Testis (tissue), 2 donors: ENCODE measurements at regions not wholly inside any gene's neighbourhood (a gene's known extent, or its start where the extent isn't known, plus 50 kb on each side); places are given as distances from the start of the nearest gene placed in this dataset.

Source experiments
- DNase-seq: peaks from one replicate; pipeline ENCODE4 v3.0.0-alpha.2; 2019
- H3K27ac ChIP-seq, 2 donors: fragments of 200-600 bp; sonication (generic); one replicate each; pipeline ENCODE4 v1.5.1; 2019
- H3K27me3 ChIP-seq: fragments of 200-600 bp; sonication (generic); one replicate; pipeline ENCODE4 v1.5.1; 2019
- H3K36me3 ChIP-seq: fragments of 200-600 bp; sonication (generic); one replicate; pipeline ENCODE4 v1.5.1; 2017; ENCODE audit warnings: low read depth; ENCODE audit errors: missing control alignments
- H3K4me1 ChIP-seq: fragments of 200-600 bp; sonication (generic); one replicate; pipeline ENCODE4 v1.5.1; 2019
- H3K4me3 ChIP-seq, 2 donors: fragments of 200-600 bp; sonication (generic); one replicate each; pipeline ENCODE4 v1.5.1; 2017 to 2019
- H3K9me3 ChIP-seq: fragments of 200-600 bp; sonication (generic); one replicate; pipeline ENCODE4 v1.5.1; 2017
- POLR2A ChIP-seq: fragments of 450-650 bp; IDR thresholded peaks from one replicate; pipeline ENCODE4 v1.6.1; 2017; ENCODE audit warnings: antibody characterized with exemption, mild to moderate bottlenecking, moderate library complexity
- WGBS, 2 donors: methylation state at CpG; one replicate each; pipeline ENCODE4 v1.1.5; 2018; 5-methylcytosine and 5-hydroxymethylcytosine counted together
- intact Hi-C: fragments of 100-400 bp; cut with DNase I; formaldehyde crosslinking; loops from one replicate; pipeline ENCODE4 v1.15.1; 2023; ENCODE audit warnings: low total_unique reads
- TF ChIP-seq, protein P1 (sequence below), 3 experiments: fragments of 450-650 bp in 2 of 3; fragments of 200-600 bp in 1 of 3; sonication (generic) in 1 of 3; IDR thresholded peaks; one replicate each; pipeline ENCODE4 v1.5.1; 2016 to 2019; ENCODE audit warnings: antibody characterized with exemption in 3 of 3, mild to moderate bottlenecking in 2 of 3, moderate library complexity in 1 of 3

DNA sequence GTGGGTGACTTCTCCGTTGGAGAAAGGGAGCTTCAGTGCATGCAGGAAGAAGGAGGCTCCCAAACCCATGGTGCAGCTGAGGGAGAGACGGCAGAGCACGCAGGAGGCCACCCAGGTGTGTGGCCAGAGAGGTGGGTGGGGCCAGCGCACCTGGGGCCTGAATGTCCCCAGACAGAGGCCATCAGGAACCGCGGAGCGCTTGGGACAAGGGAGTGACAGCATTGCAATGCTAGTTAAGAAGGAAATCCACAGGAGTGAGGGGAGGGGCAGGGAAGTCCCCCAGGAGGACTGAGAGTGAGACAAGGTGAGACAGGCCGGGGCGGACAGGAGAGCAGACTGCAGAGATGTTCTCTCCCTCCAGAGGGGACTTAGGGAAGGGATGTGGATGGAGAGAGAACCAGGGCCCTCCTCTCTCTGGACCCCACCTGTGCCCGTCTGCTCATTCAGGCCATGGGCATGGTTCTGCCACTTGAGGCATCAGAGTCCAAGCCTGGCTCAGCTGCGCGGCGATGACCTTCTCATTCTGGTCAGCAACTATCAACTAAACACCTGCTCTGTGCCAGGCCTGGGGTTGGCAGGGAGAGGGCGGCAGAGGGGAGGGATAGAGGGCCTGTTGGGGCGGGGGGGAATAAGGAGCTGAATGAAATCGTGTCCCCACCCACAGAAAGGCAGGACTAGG lies 69.4 kb upstream of the COL13A1 start:
- H3K9me3 ChIP-seq: no peaks in the 10 kb centered on the region
- TF ChIP-seq, protein P1, sequence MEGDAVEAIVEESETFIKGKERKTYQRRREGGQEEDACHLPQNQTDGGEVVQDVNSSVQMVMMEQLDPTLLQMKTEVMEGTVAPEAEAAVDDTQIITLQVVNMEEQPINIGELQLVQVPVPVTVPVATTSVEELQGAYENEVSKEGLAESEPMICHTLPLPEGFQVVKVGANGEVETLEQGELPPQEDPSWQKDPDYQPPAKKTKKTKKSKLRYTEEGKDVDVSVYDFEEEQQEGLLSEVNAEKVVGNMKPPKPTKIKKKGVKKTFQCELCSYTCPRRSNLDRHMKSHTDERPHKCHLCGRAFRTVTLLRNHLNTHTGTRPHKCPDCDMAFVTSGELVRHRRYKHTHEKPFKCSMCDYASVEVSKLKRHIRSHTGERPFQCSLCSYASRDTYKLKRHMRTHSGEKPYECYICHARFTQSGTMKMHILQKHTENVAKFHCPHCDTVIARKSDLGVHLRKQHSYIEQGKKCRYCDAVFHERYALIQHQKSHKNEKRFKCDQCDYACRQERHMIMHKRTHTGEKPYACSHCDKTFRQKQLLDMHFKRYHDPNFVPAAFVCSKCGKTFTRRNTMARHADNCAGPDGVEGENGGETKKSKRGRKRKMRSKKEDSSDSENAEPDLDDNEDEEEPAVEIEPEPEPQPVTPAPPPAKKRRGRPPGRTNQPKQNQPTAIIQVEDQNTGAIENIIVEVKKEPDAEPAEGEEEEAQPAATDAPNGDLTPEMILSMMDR (IDR thresholded peaks at IDR 0.05): no peak
- no peak for TF ChIP-seq POLR2A
- intact Hi-C loops: no loop called here
- H3K27me3 ChIP-seq: no peaks in the 10 kb centered on the region
- 90 to 91% methylated on average over 13 to 16 of the region's 16 CpGs for WGBS, 2 donors
- DNase-seq: no peak
- H3K27ac ChIP-seq: no peak overlapping the region
- peaks cover 14% of the 10 kb centered on the region for H3K4me1 ChIP-seq
- H3K36me3 ChIP-seq: no peaks in the 10 kb centered on the region
- H3K4me3 ChIP-seq: no peak overlapping the region

DNA sequence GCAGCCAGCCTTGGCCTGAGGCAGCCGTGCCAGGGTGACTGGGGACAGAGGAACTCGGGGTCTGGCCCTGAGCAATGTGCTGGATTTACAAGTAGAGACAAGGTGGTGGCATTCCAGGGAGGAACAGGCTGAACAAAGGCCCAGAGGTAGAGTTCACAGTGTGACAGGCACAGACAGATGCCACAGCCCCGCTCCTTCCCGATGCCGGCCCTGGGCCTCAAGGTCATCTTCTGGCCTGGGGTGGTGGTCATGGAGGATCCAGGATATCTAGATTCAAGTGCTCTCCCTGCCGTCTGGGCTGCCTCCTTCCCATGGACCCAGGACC lies 68.9 kb upstream of the COL13A1 start:
- no peak for TF ChIP-seq POLR2A
- TF ChIP-seq, protein P1 (IDR thresholded peaks at IDR 0.05): no peak
- Histone ChIP-seq H3K4me3 (no peak overlapping the region), H3K4me1 (peaks cover 14% of the 10 kb centered on the region), H3K36me3 (no peaks in the 10 kb centered on the region), H3K9me3 (no peaks in the 10 kb centered on the region), H3K27ac (no peak overlapping the region), H3K27me3 (no peaks in the 10 kb centered on the region)
- no peak for DNase-seq
- WGBS, 2 donors: 64 to 96% methylated on average over 6 of the region's 6 CpGs
- intact Hi-C loops: no loop called here

DNA sequence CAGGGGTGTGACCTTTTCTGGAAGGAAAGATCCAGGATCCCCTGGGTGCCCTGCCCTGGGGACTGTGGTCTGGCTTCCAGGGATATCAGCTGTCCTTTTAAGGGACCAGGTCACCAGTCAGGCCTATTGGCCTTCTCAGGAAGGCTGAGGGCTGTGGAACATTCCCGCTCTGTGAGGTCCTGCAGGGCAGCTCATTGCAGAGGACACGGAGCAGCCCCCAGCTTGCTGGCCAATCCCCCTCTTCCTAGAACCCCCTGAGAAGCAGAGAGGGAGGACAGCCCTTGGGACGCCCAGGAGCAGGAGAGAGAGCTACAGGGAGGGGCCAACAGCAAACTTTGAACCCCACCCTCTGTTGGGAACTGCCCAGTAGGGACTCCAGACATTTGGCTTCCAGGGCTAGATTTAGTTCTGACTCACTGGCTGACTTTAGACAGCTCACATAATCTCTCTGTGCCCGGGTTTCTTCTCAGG lies 67.9 kb upstream of the COL13A1 start:
- Histone ChIP-seq H3K27me3 (no peaks in the 10 kb centered on the region), H3K4me1 (peaks cover 13% of the 10 kb centered on the region), H3K36me3 (no peaks in the 10 kb centered on the region), H3K27ac (no peak overlapping the region), H3K4me3 (no peak overlapping the region), H3K9me3 (no peaks in the 10 kb centered on the region)
- TF ChIP-seq, protein P1 (IDR thresholded peaks at IDR 0.05): no peak
- TF ChIP-seq POLR2A: no peak
- WGBS, 2 donors: 88 to 91% methylated on average over 1 to 4 of the region's 4 CpGs
- intact Hi-C loops: no loop called here
- no peak for DNase-seq

DNA sequence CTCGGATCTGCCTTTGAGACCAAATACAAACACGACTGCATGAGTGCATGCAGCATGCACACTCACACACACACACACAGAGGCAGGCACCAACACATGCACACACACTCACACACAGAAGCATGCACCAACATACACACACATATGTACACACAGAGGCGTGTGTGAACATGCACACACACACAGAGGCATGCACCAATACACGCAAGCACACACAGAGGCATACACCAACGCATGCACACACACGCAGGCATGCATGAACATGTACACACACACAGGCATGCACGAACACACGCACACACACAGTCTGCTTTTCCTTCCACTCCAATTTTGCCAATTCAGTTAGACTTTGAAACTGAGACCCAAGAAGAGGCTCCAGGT lies 67.3 kb upstream of the COL13A1 start:
- WGBS, 2 donors: 89 to 92% methylated on average over 8 of the region's 8 CpGs
- Histone ChIP-seq H3K4me1 (peaks cover 9% of the 10 kb centered on the region), H3K27me3 (no peaks in the 10 kb centered on the region), H3K27ac (no peak overlapping the region), H3K9me3 (no peaks in the 10 kb centered on the region), H3K36me3 (no peaks in the 10 kb centered on the region), H3K4me3 (no peak overlapping the region)
- TF ChIP-seq POLR2A: no peak
- TF ChIP-seq, protein P1 (IDR thresholded peaks at IDR 0.05): no peak
- no peak for DNase-seq
- intact Hi-C loops: no loop called here

DNA sequence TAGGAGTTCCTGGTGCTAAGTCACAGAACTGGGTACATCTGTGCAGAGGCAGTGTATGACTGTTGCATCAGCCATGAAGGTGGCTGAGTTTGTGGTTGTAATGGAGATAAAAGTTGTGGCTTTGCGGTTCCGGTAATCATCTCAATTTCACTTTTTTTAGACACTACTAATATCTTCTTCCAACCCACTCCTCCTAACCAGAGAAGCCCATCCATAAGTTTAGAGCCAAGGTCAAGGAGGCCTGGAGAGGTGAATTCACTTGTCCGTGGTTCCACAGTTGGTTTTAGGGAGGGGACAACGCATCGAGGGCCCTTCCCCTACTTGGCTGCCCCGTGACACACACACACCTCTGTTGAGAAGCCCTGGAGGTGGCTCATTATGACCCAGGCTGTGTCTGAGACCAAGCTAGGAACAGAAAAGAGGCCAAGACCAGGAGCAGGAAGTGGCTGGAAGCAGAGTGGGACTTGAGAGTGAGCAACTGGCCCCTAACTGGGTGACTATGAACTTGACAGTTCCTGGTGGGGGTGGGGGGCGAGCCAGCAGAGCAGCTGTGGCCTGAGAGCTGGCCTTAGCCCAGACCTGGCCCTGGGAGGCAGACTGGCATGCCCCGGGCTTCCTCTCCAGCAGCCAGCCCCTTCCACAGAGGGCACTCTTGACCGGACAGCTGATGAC lies 66.8 kb upstream of the COL13A1 start:
- Histone ChIP-seq H3K36me3 (no peaks in the 10 kb centered on the region), H3K4me3 (no peak overlapping the region), H3K4me1 (peaks cover 9% of the 10 kb centered on the region), H3K27ac (no peak overlapping the region), H3K9me3 (no peaks in the 10 kb centered on the region), H3K27me3 (no peaks in the 10 kb centered on the region)
- WGBS, 2 donors: 92 to 93% methylated on average over 6 to 9 of the region's 9 CpGs
- no peak for TF ChIP-seq POLR2A
- TF ChIP-seq, protein P1 (IDR thresholded peaks at IDR 0.05): no peak
- intact Hi-C loops: no loop called here
- no peak for DNase-seq
